ENCODE measurements at regions not wholly inside any gene's neighbourhood (a gene's known extent, or its start where the extent isn't known, plus 50 kb on each side); places are given as distances from the start of the nearest gene placed in this dataset.
"Not testable (repeated sequence)": the region's sequence is repeated elsewhere in the genome, so short reads cannot be mapped to it uniquely, and the experiment has no call there.

DNA sequence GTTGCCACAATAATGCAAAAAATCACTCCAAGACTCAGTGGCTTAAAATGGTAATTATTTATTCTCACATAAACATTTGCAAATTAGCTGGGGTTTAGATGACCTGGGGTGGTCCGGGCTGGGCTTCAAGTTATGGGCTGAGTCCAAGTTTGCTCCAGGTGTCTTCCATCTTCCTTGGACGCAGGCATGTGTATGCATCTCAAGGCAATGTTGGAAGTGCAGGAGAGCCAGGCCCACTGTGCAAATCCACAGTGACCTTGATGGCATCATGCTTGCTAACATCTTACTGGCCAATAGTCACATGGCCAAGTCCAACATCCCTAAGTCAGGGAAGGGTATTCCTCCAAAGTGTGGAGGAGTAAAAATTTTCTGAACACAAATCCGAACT is 206.9 kb downstream of the BCAS1 start:
- TF ChIP-seq EP300 (IDR thresholded peaks at IDR 0.05); POLR2A (IDR thresholded peaks at IDR 0.05; ENCODE audit: low read depth); POLR2AphosphoS5 (IDR thresholded peaks at IDR 0.05): not testable (repeated sequence)
- TF ChIP-seq, protein P1, sequence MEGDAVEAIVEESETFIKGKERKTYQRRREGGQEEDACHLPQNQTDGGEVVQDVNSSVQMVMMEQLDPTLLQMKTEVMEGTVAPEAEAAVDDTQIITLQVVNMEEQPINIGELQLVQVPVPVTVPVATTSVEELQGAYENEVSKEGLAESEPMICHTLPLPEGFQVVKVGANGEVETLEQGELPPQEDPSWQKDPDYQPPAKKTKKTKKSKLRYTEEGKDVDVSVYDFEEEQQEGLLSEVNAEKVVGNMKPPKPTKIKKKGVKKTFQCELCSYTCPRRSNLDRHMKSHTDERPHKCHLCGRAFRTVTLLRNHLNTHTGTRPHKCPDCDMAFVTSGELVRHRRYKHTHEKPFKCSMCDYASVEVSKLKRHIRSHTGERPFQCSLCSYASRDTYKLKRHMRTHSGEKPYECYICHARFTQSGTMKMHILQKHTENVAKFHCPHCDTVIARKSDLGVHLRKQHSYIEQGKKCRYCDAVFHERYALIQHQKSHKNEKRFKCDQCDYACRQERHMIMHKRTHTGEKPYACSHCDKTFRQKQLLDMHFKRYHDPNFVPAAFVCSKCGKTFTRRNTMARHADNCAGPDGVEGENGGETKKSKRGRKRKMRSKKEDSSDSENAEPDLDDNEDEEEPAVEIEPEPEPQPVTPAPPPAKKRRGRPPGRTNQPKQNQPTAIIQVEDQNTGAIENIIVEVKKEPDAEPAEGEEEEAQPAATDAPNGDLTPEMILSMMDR (IDR thresholded peaks at IDR 0.05) = not testable (repeated sequence)
